Body of pancreas (tissue), 4 donors: ENCODE measurements at regions not wholly inside any gene's neighbourhood (a gene's known extent, or its start where the extent isn't known, plus 50 kb on each side); places are given as distances from the start of the nearest gene placed in this dataset.

Experiments
- CTCF ChIP-seq, 7 experiments: fragments of 450-650 bp in 4 of 7; fragments of 200-600 bp in 3 of 7; sonication (generic) in 3 of 7; IDR thresholded peaks; one replicate each; pipeline ENCODE4 v1.5.1; 2016 to 2019; ENCODE audit warnings: antibody characterized with exemption in 7 of 7
- POLR2A ChIP-seq, 3 donors: fragments of 450-650 bp; IDR thresholded peaks; one replicate each; pipeline ENCODE4 v1.6.1; 2016; ENCODE audit warnings: antibody characterized with exemption in 3 of 3, mild to moderate bottlenecking in 2 of 3

- no peak for TF ChIP-seq POLR2A (IDR thresholded peaks at IDR 0.05)
- no peak for TF ChIP-seq CTCF (IDR thresholded peaks at IDR 0.05)
Observed at GRCh38 chr10:124179308-124180043, 86.1 kb upstream of the CHST15 start.
